Epithelial cell of proximal tubule (primary cell): ENCODE measurements at regions not wholly inside any gene's neighbourhood (a gene's known extent, or its start where the extent isn't known, plus 50 kb on each side); places are given as distances from the start of the nearest gene placed in this dataset.

Experiments
- DNase-seq: peaks from one replicate; pipeline ENCODE4 v3.0.0-alpha.2; 2011; ENCODE audit warnings: low read depth
- H3K4me3 ChIP-seq: 2 replicates; pipeline ENCODE4 v1.5.1; 2011; ENCODE audit warnings: low read depth, mild to moderate bottlenecking, low read length
- CTCF ChIP-seq: conservative IDR thresholded peaks from 2 replicates; pipeline ENCODE4 v1.5.1; 2012; ENCODE audit warnings: low read depth, mild to moderate bottlenecking, low read length

GRCh38 chr2:181380581-181380980 is 76.6 kb upstream of the ITGA4 start:
- no peak for DNase-seq

GRCh38 chr2:181384923-181385322 is 72.3 kb upstream of the ITGA4 start:
- no peak for DNase-seq
- no peak for TF ChIP-seq CTCF
- H3K4me3 ChIP-seq: no peak overlapping the region

More at GRCh38 chr2:181380581-181380980, 76.6 kb upstream of the ITGA4 start:
- no peak overlapping the region for H3K4me3 ChIP-seq
- no peak for TF ChIP-seq CTCF

- no peak for DNase-seq
- no peak overlapping the region for H3K4me3 ChIP-seq
- TF ChIP-seq CTCF: no peak
Observed at GRCh38 chr2:181389524-181389923, 67.7 kb upstream of the ITGA4 start.

GRCh38 chr2:181393472-181393871 is 63.7 kb upstream of the ITGA4 start:
- H3K4me3 ChIP-seq: no peak overlapping the region
- no peak for TF ChIP-seq CTCF
- DNase-seq: no peak

GRCh38 chr2:181394741-181395437 is 62.3 kb upstream of the ITGA4 start:
- DNase-seq: no peak
- TF ChIP-seq CTCF: no peak
- no peak overlapping the region for H3K4me3 ChIP-seq

- no peak overlapping the region for H3K4me3 ChIP-seq
- DNase-seq: no peak
- TF ChIP-seq CTCF: no peak
Observed at GRCh38 chr2:181395851-181396250, 61.3 kb upstream of the ITGA4 start.
